ENCODE measurements at regions not wholly inside any gene's neighbourhood (a gene's known extent, or its start where the extent isn't known, plus 50 kb on each side); places are given as distances from the start of the nearest gene placed in this dataset.

GRCh38 chr2:18831916-18832510 is 242.6 kb upstream of the NT5C1B start:
- TF ChIP-seq CTCF (IDR thresholded peaks at IDR 0.05; ENCODE audit: poor library complexity, severe bottlenecking) (no peak), MXI1 (conservative IDR thresholded peaks at IDR 0.05; ENCODE audit: poor library complexity, severe bottlenecking) (no peak), EP300 (conservative IDR thresholded peaks at IDR 0.05; ENCODE audit: poor library complexity, severe bottlenecking) (no peak), EZH2 (IDR thresholded peaks at IDR 0.05; ENCODE audit: borderline replicate concordance, insufficient read depth, low read length, poor library complexity, severe bottlenecking) (no peak), POLR2AphosphoS5 (IDR thresholded peaks at IDR 0.05) (no peak)

Data from neural cell (in vitro differentiated cells).